Stimulated activated CD8-positive, alpha-beta memory T cell treated with anti-CD3 and anti-CD28 coated beads, Interleukin-15, amount 100 ng/mL, for 4 hours (primary cell): ENCODE measurements at regions not wholly inside any gene's neighbourhood (a gene's known extent, or its start where the extent isn't known, plus 50 kb on each side); places are given as distances from the start of the nearest gene placed in this dataset.
"Not testable (repeated sequence)": the region's sequence is repeated elsewhere in the genome, so short reads cannot be mapped to it uniquely, and the experiment has no call there.

ENCODE experiments used
- DNase-seq, 2 donors: peaks; one replicate each; pipeline ENCODE4 v3.0.0-alpha.2; 2020; ENCODE audit warnings: low read depth in 2 of 2

- no peak for DNase-seq
Observed at GRCh38 chr1:38667626-38668025, 191.9 kb downstream of the RRAGC start.

- DNase-seq, result no peak
Observed at GRCh38 chr1:38662126-38662525, 197.4 kb downstream of the RRAGC start.

DNA sequence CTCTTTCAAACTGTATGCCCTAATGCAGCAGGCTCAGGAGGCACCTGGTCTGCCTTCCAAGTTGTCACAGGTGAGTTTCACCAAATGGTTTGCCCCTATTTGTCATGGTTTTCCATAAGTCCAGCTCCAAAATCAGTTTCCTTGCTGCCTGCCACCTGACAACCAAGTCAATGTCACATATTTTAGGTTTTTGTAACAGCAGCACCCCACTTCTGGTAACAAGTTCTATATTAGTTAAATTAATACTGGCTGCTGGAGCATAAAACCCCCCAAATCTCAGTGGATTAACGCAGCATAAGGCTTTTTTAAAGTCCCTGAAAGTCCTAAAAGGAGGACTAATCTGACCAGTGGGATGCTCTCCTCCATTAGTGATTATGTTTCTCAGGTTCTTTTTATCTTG, 200.7 kb downstream of the RRAGC start:
- DNase-seq, result no peak

- no peak for DNase-seq
Observed at GRCh38 chr1:38657873-38658272, 201.7 kb downstream of the RRAGC start.

DNA sequence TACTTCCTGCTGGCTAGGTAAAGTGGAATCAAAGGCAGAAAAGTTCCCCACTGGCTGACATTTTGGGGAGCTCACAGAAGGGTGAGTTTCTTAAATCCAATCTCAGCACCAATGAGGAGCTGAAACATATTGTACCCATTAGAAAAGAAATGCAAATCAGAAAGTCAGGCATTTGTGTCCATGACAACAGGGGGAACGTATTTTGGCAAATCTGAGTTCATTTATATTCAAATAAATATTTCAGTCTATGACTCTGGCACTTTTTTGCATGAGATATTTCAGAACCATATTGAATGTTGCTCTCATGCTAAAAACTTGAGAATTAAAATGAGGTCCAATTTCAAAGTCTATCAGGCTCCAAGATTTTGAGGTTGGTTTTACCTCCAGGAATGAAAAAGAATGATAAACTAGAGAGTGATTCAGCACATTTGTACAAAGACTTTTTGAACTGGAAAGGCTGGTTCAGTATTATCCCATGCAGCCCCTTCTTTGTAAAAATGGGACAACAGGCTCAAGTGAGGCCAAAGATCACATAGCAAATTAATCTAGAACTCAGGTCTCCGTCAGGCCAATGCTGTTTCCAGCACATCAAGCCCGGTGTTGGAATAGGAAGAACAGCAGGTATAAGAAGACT, 202.2 kb downstream of the RRAGC start:
- DNase-seq, result no peak

DNA sequence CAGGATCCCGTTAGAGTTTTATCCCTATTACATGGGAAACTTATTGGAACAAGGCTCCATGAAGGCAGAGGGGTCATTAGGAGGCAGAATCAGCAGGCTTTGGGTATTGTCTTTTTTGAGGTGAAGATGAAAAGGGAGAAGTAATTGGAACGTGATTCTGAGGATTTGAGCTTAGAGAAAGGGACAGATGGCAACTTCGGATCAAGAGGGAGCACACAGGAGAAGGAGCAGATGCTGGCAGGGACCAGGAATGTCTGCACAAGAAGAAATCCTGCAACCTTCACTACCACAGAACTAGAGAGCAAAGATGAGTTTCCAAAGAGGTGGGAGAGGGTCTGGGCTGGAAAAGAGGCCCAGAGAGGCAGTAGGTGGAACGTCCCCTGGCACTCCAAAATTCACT, 202.8 kb downstream of the RRAGC start:
- DNase-seq, result no peak

- no peak for DNase-seq
Observed at GRCh38 chr1:38652217-38652616, 207.4 kb downstream of the RRAGC start.

DNA sequence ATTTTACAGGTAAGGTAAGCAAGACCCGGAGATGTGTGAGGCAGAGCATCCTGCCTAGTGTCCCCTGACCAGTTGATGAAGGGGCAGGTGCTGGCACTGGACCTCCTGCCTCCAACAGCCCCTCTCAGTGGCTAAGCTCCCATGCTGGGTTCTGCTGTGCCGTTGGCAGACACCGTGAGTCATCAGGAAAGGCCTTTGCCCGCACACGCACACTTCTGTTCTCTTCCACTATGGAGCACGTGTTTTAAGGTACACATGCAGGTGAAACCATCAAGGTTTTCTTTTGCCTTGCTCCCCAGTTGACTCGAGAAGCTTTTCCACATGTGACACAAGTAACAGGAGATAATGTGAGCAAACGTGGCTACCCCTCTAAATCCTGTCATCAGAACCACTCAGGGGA, 207.9 kb downstream of the RRAGC start:
- DNase-seq, result no peak

DNA sequence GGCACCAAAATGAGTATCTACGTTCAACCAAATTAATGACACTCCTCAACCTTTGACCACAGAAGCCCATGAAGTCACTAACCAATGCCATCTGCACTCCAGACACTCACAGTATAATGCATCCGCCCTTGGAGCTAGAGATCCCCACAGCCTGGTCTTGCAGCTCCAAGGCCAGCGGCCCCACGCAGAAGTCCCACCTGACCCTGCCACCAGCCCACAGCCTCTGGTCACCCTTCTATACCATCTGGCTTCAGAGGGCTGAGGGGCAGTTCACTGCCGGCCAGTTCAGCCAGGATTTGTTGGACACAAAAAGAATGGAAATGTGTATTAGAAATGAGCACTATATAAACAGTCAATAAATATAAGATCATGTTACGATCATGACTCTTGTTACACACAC, 211.2 kb downstream of the RRAGC start:
- no peak for DNase-seq

DNA sequence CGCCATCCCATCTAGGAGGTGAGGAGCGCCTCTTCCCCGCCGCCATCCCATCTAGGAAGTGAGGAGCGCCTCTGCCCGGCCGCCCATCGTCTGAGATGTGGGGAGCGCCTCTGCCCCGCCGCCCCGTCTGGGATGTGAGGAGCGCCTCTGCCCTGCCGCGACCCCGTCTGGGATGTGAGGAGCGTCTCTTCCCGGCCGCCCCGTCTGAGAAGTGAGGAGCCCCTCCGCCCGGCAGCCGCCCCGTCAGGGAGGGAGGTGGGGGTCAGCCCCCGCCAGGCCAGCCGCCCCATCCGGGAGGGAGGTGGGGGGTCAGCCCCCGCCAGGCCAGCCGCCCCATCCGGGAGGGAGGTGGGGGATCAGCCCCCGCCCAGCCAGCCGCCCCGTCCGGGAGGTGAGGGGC, 212.2 kb downstream of the RRAGC start:
- not testable (repeated sequence) for DNase-seq

- DNase-seq, result no peak
Observed at GRCh38 chr1:38644092-38644491, 215.5 kb downstream of the RRAGC start.

- DNase-seq, result no peak
Observed at GRCh38 chr1:38641661-38642060, 217.9 kb downstream of the RRAGC start.

- no peak for DNase-seq
Observed at GRCh38 chr1:38640371-38640770, 219.2 kb downstream of the RRAGC start.

DNA sequence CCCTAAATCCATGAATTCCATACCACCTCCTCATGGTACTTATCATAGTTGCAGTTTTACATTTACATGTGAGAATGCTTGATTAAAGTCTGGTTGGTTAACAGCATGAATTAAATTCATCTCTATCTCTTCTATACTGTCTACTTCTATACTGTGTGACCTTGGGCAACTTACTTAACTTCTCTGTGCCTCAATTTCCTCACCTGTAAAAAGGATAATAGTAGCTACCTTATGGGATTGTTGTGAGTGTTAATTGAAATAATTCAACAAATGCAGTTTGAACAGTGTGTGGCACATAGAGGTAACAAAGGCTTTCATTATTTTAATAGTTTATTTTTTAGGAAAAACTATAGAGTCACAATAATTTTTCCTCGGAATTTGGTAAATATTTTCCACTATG, 231.3 kb downstream of the RRAGC start:
- DNase-seq, result no peak

GRCh38 chr1:38625939-38626338, 233.6 kb downstream of the RRAGC start:
- no peak for DNase-seq

- no peak for DNase-seq
Observed at GRCh38 chr1:38624336-38625039, 235.1 kb downstream of the RRAGC start.

DNA sequence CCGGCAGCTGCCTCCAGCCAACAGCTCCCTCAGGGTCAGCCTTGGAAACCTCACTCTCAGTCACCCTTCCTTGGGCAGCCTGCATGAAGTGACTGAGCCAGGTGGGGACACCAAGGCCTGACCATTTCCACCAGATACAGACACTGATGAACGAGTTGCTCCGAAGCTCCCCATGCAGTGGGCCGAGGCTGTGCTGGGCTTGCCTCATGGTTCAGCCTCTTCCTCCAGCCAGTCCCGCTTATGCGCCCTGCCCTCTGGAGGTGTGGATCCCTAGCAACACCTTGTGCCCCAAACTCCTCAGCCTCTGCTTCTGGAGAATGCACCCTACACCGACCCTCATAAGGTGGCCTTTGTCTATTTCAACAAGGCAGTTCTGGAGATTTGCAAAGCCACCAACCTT, 236.0 kb downstream of the RRAGC start:
- no peak for DNase-seq

DNA sequence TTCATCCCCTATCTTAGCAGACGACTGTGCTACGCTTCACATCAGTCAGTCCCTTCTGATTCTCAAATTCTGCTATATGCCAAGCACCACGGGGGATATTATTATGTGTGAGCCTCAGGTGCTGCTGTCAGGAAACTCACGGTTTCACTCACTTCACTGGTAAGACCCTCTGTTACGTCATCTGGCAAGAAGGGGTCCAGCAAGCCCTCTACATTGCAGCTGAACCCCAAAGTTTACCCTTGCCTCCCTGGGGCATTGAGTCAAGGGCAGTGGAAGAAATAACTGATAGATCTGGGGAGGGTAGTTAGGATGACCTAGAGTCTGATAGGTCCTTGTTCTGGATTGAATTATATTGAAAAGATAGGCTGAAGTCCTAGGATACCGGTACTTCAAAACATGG, 237.4 kb downstream of the RRAGC start:
- DNase-seq, result no peak

DNA sequence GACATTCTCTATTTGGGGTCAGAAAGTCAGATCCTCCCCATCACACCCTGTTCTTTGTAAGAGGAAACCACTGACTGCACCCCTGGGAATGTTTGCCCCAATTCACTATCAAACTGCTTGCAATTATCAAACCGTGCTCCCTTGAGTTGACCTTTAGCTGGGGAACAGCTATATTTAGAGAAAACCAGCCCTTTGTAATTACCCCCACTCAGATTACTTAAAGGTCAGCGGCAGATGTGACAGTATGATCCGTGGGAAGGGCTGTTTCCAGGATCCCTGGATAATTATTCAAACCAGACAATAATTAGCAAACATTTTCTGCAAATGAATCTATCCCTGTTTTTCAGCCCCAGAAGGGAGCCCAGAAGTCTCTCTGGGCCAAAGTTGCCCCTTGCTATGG, 242.7 kb downstream of the RRAGC start:
- no peak for DNase-seq

DNA sequence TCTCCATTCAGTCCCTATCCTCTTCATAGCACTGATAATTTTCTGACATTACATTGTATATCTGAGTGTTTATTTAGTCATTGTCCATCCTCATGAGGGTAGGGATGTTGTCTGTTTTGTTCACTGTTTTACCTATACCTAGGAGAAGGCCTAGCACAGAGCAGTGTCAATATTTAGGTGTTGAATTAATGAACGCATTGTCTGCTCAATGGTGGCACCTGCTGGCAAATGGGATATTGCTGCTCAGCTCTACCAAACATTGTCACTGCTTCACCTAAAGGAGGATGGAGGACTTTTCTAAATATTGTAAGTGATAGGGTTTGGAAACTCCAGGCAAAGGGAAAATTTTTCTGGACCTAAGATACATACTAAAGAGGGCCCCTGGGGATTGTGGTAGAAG, 243.9 kb downstream of the RRAGC start:
- no peak for DNase-seq

DNA sequence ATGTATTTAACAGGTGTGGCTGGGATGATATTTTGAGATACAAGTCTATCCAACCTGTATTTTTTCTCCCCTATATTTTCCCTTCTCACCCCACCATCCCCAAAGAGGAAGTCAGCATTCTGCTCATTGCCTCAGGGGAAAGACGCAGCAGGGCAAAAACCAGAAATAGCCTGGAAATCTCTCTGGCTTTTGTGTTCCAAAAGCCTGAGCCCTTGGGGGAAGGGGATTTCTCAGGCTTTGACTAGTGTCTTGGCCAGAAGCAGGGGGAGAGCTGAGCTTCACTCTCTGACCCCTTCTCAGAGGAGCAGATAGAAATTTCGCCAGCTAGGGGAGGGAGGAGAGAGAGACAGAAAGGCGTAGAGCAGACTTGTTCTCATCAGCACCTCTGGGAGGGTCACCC, 244.7 kb downstream of the RRAGC start:
- DNase-seq, result no peak

- DNase-seq, result no peak
Observed at GRCh38 chr1:38613996-38614395, 245.6 kb downstream of the RRAGC start.

- DNase-seq, result no peak
Observed at GRCh38 chr1:38612951-38613350, 246.6 kb downstream of the RRAGC start.

DNA sequence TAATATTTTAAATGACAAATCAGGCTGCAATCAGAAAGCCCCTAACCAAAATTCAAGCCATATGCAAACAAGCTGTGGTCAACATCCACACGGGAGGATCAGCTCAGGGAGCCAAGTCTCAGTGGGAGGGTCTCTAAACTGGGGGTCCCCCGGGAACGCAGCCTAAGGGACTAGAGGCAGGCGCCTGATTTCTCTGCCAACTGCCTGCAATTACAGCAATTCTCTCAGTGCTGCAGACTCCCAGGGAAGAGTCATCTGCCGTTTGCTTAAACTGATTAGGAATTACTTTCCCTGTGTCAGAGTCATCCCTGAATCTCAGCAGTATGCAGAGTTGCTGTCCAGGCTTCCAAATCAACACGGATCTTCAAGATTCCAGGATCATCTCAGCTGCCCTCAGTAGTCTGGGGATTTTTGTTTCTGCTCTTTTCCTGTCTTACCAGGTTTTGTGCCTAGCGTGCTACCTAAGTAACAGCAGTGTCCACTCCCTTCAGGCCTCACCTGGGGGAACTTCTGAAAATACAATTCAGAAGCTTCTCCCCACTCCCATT, 247.8 kb downstream of the RRAGC start:
- no peak for DNase-seq
